GM21528 (cell line): ENCODE measurements at regions not wholly inside any gene's neighbourhood (a gene's known extent, or its start where the extent isn't known, plus 50 kb on each side); places are given as distances from the start of the nearest gene placed in this dataset.

Source experiments
- ATAC-seq: cut with Tn5 transposase; IDR thresholded peaks from one replicate; pipeline ENCODE4 v1.9.1; 2021; ENCODE audit warnings: mild to moderate bottlenecking, moderate library complexity; ENCODE audit not compliant: unreplicated experiment, low FRiP score

DNA sequence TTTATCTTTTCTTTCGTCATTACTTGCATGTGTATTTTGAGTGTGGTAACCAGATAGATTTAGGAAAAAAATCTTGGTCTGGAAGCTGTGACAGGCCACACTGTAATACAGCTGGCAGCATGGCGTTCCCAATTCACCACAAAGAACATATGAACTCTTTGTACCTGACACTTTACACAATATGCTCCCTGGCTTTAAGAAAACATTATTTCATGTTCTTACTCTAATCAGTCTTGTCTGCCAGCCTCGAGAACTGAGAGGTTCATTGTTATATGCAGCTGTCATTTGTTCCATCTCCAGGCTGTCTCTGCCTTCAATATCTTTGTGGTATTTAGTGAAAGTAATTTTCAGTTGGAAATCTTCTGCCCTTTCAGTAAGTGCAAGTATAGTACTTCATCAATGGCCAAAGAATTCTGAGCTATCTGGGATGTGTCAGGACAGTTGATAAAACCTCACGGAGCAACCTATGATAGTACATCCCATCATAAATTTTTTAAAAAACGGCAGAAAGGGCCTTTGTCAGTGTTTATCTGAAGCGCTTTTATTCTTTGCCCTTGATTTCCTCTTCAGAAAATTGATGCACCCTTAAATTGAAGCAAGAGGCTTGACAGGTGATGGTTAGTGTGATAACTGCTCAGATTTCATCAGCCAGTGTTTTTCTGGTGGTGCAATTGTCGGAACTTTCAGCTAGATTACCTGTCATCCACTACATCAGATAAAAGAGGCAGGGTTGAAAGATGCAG is 146.3 kb upstream of the SP8 start:
- no peak for ATAC-seq

DNA sequence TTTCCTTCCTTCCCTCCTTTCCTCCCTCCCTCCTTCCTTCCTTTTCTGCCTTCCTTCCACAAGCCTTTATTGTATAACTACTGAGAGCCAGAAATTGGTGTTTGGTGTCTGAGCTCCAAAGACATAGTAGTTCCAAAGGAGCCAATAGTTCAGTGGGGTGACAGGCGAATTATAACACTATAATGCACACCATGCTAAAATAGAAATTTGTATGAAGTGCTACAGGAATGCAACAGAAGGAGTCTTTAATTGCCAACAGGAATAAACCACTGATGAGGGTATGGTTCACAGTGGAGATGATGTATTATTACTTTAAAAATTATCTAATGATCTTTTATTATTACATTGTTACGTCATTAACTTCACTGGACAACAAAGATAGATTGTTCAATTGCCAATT is 158.8 kb upstream of the SP8 start:
- no peak for ATAC-seq

DNA sequence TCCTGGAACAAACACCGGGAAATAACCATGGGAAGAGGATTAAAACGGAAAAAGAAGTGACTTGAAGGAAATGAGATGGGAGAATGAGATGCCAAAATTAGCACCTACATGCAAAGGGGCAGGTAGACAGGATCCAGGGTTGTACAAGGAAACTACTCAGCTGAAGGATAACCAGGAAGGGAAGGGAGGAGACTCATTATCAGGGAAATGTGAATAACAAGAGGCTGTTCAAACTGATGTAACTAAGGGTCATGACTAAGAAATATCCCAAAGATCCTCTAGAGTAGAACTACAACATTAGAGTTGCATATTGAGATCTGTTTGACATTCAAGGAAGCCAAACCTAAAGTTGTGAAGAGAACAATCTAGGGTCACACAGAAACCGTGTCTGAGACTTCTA is 166.2 kb upstream of the SP8 start:
- no peak for ATAC-seq

DNA sequence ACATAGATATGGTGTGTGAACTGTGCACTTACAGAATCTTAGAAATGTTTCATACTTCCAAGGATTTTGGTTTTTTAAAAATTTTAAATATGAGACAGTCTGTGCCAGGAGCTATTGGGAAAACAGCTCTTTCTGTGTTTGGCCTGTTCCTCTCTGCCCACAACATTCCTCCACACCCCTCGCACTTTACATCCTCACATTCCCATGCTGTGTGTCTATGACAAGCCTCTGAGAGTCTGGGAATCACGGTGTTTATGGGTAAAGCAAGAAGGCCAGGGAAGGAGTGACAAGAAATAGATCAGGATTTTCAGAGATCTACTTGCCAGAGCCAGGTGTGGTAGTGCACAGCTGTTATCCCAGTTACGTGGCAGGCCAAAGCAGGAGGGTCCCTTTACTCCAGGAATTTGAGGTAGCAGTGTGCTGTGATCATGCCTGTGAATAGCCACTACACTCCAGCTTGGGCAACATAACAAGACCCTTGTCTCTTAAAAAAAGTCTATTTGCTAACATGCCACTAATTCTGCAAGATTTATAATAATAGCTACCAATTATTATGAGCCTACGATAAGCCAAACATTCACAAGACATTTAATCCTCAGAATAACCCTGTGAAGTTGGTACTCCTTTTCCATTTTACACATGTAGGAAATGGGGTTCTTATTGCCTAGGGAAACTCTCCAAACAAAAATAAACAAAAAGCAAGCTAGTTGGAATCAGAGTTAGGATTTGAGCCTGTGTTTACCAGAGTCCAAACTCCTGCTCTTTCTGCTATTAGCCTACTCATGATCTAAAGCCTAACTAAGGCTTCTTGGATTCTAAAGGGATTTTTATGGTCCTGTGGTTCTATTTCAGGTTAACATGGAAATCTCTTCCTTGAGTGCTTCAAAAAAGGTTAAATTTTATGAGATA is 168.3 kb upstream of the SP8 start:
- ATAC-seq: no peak

DNA sequence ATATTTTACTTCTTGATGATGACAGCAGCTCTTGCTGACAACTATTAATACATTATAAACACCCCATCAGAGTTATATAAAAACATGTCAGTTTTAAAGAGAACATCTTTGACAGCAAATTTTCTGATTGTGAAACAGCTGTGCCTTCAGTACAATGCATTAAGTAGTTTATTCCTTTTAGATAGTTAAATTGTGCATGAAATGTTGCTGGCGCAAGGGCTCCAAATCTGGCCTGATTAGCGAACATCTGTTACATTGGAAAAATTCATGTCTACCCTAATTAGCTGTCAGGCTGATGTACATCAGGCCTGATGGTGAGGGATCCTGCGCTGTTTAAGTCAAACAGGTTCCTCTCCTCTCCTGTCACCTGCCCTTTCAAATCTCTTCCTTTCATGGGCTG is 171.9 kb upstream of the SP8 start:
- ATAC-seq: no peak

DNA sequence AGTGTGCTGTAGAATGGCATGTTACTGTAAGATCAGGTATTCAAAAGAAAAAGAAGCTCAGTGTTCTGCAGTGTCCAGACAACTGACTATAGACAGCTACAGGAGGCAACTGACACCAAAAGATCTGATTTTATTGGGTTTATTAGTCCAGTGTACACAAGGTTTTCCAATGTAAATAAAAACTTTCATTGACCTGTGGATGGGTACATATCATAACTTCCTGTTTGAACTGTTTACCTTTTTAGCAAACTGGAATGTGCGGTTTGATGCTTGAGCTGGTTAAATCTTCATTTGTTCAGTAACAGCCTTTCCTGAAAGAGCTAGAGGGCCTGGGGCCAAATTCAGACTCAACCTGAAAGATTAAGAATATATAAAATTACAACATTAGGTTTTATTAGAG is 172.6 kb upstream of the SP8 start:
- ATAC-seq: no peak

DNA sequence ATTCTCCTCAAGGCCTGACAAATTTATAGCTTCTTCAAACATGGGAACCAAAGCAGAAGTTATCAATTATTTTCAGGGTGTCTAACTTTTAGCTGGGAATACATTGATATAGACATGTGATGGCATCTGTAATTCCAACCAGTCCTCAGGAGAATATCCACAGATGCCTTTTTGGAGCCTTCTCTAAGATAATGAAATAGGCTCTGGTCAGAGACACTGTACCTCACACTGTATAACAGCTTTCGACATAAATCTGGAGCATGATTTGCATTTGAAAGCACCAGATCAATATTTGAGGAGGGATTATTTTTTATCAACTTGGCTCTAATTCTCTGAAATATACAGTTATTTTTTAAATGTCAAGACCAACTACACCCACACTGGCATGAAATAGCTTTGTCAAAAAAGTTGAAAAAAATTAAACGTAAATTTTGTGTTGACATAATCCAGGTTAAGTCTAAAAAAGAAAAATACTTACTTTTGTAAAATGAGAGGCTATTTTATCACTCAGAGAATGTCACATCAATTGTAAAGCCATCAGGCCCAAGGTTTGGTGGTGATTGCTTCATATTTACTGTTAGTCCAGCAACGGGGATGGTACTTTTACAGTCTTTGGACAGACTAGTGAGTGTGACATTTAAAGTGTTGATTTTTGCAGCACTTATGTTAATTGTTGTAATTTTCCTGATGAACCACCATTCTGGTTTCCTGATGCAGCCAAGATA is 177.0 kb upstream of the SP8 start:
- no peak for ATAC-seq

DNA sequence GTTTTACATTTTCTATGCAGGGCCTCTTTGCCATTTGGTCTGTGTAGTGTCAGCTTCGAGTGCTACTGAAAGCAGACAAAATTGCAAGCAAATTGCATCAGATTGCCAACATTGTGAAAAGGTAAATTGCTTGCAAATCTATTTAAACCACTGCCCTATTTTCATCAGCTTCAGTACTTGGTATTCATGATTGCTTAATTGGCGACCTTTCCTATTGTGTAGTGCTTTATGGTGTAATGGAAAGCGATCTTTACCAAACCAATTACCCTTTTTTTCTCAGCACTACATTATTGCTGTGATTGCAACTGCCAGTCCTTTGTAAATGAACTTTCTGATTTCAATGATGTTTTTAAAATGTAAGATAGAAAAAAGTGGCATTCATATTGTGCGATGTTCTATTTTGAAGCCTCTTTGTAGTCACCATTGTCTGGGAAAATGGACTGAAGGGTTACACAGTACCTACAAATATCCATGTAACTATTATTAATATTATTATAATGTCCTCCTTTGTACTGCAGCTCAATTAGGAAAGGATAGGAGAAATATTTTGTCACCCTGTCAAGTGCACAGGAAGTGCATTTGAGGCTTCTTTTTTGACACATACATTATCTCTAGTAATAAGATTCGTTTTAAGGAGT is 177.7 kb upstream of the SP8 start:
- no peak for ATAC-seq

DNA sequence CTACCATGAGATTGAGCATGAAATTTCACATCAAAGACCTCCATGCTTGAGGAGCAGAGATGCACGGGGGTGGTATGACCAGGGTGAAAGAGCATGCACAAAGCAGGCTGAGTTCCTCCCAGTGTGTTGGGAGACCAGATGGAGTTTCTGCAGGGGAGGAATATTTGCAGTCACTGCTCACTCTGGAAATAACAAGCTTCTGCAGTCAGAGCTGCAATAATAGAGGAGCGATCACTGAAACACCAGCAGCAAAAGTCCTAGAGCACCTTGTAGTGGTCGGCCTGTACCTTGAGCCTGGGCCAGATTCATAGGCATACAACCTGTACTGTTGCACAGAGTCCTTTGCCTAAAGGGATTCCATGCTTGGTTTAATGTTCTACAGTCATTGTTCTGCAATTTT is 184.5 kb upstream of the SP8 start:
- no peak for ATAC-seq

DNA sequence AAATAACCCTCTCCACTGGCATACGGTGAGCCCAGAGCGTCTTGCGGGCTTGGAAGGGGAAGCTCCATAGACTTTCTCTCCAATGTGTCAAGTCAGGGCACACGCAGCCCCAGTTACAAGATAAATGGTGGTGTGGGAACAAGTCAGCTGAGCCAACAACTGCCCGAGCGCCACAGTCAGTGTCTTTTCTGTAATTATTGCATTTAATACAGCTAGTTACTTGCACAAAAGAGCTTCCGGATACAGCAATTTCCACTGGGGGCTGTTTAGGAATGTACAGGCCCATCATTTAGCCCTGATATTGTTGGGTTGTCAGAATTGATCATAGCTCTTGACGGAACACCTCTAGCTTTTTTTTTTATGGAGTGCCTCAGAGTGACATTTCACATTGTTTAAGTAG is 193.5 kb upstream of the SP8 start:
- ATAC-seq: no peak

DNA sequence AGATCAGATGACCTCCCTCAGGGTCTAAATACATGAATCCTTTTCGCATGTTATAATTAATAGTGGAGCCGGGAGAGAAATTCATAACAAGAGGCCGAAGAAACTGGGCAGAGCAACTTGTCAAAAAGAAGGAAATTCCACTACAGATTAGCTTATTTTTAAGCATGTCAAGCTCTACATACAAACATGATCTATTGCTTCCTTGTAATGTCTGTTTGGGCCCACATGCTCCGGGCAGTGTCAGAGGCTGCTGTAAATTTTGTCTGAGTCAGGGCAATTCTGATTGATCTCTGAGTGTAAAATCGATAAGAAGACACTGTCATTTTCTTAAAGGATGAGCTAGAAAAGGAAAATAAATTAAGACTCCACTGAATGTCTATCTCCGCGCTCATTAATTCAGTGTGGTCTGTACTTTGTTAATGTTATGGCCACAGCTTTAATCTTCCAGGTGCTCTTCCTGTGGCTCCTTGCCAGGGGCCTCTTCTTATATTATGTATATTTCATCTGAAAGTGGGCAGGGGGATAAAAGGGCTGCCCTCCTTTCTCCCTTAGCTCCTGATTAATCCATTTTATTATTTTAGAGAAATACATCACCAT is 194.1 kb upstream of the SP8 start:
- no peak for ATAC-seq

DNA sequence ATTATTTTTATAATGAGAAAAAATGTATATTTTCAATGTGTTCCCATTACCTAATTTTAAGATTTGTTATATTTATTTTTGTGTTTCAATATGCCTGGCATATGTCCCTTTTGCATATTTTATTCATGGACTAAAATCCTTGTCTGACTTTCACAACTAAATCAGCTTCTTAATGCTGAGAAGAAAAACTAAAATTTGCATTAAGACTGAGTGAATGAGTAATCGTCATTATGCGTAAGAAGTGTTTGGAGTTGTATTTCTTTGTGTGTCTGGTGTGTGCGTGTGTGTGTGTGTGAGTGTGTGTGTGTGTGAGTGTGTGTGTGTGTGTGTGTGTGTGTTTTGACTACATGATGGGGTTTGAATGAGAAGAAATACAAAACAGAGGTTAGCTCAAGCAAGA is 201.7 kb upstream of the SP8 start:
- ATAC-seq: no peak

DNA sequence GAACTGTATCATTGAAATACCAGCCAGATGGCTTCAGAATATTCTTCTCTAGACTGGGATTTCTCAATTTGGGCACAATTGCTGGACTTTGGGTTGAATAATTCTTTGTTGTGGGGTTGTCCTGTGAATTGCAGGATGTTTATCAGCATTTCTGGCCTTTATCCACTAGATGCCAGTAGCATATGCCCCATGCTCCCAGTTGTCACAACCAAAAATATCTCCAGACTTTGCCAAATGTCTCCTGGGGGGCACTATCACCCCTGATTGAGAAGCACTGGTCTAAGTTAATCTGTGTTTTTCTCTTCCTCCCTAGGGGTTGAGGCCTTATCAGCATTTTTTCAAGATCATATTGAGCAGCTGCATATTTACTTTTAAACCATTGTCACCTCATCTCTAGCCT is 204.9 kb upstream of the SP8 start:
- no peak for ATAC-seq

DNA sequence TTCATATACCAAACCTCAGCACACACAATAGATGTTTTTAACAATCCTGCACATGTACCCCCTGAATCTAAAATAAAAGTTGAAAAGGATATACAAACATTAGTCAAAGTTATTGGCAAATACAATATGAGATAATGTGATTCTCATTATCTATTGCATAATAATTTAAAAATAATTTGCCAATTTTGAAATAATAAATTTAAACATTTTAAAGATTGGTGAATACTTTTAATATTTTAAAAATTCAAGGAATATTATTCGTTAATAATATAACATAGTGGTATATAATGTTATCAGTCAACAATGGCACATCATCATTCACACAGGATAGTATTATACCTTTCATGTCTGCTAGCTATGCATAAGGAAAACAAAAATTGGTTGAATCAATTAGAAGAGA is 207.0 kb upstream of the SP8 start:
- no peak for ATAC-seq

DNA sequence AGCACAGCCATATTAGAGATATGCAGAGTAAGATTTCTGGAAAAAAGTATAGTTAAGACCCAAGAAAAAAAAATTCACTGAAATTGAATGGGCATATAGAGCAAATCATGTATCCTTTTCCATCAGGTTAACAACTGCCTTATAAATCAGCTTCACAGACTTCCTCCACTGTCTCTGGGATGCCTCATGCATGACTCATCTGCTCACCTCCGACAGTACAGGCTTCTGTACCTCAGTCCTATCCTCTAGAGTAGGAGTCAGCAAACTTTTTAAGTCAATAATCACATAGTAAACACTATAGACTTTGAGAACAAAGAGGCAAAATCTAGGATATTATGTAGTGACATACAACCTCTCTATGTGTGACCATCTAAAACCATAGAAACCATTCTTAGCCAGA is 211.6 kb upstream of the SP8 start:
- no peak for ATAC-seq

DNA sequence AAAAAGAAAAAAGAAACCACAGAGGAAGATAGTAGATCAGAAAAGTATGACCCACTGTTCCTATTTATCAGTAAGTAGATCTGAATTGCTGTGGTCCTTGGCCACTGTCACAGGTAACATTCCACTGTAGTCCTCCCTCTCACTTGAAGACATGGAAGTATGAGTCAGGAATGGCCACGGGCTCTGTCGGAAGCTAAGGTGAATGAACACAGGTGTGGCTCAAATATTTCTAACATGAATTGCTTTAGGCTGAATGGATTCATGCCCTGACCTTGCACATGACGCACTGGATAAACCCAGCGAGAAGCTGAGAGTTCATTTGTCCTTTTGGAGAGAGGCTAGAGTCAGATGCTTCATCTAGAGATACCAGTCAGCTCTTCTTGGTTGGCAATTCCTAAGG is 224.5 kb upstream of the SP8 start:
- ATAC-seq: no peak

DNA sequence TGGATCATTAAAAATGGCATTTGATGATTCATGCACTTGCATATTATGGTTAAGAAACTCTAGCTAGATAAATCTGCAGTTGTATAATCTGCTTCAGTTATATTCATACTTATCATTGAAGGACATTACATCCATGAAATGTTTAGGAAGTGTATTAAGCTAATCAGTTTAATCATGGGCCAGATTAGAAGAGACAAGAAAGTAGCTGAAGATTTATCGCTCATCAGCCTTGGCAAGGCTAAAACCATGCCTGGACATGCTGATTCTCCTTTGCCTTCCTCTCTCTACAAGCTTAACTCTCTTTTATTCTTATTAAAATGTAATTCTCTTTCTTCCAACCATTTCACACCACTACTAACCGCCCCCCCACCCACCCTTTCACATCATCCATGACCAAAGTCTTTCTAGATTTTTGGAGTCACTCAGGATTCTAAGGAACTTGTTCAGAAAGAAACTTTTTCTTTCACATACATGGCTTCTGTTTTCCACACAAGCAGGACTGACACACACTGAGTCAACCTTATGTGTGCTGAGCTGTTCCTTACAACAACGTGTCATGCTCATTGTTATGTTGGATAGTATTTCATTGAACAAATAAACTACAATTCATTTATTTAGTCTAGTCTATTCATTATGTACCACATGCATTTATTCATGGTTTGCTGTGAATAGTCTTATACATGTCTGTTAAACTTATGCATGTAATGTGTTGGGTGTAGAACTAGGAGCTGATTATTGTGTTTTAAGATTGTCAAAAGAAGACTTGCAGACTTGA is 227.3 kb upstream of the SP8 start:
- no peak for ATAC-seq

DNA sequence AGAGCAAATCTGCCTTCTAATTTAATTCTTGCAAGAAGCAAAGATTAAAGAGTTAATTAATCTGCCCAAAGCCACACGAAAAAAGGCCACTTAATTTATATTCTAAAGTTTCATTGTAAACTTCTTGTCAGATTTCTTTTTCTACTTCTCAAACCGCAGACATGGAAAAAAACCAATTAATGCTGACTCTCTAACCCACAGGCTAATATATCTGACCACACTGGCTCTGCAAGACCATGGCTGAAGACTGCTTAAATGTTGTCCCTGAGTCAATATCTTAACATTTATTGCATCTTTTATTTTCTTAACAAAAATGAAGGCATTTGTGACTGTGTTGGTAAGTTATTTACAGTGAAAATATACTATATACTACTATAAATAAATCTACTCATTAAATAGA is 234.0 kb upstream of the SP8 start:
- ATAC-seq: no peak

DNA sequence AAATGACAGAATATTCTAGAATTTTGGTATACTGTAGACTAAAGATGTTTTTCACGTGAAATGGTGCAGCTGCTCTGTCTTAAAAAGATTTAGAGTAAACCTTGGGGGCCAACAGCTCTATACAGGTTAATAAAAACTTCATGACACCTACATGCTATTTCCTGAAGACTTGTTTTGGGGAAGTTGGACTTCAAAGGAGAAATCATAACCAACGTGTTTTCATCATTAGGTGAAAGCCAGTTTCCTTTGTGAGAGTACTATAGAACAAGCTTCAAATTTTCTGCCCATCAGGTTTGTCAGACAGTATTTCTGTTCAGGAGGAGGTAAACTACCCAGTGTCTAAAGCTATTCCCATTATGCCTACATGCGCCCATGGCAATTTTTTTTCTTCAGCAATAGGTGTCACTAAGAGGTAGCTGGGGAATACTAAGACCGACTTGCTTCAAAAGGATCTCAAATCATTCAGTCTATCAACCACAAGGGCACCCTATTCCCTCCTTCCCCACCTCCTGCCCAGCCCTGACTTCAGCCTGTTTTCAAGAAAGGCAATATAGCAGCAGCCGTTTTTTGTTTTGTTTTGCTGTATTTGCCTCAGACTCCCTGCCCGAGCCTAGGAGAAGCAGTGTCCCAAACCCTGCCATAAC is 237.3 kb upstream of the SP8 start:
- ATAC-seq: no peak
